ENCODE measurements at regions not wholly inside any gene's neighbourhood (a gene's known extent, or its start where the extent isn't known, plus 50 kb on each side); places are given as distances from the start of the nearest gene placed in this dataset.

DNA sequence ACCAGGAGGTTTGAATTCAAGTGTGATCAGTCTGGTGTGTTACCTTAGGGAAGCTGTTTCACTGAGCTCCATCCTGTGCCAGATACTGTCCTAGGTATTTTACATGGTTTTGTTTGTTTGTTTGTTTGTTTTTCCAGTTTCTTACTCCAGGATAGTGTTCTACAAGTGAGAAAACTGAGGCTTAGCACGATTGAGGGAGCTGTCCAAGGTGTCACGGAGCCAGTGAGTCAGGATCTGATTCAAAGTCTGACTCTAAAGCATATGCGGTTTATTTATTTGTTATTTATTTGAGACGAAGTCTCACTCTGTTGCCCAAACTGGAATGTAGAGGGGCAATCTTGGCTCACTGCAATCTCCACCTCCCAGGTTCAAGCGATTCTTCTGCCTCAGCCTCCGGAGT lies 79.7 kb upstream of the GNG2 start:
- no peak for DNase-seq (ENCODE audit: low spot score)

DNA sequence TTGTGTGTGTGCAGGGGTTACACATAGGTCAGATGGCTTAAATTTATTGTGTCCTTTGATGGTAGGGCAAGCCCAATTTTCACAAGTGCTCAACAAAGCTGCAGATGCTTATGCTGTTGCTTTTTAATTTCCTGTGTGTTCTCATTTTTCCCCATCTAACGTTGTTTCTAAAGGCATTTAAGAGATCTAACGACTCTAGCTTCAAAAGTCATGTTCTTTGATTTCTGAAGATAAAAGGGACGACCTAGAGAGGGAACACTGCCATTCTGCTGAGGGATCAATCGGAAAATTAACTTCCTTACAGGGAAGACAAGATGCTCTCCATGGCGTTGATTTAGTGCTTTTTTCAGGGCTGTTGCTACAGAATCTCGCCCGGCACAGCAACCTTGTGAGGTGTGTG lies 79.0 kb upstream of the GNG2 start:
- no peak for DNase-seq (ENCODE audit: low spot score)

DNA sequence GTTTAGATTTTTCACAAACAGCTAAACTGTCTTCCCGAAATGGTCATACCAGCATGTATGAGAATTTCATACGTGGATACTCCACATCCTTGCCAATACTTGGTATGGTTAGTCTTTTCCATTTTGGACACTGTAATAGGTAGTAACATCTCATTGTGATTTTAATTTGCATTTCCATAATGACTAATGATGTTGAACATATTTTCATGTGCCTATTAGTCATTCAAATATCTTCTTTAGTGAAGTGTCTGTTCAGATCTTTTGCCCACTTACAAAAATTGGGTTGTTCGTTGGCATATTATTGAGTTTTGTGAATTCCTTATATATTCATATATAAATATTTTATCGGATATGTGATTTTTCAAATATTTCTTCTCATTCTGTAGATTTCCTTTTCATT lies 78.0 kb upstream of the GNG2 start:
- DNase-seq (ENCODE audit: low spot score): no peak

DNA sequence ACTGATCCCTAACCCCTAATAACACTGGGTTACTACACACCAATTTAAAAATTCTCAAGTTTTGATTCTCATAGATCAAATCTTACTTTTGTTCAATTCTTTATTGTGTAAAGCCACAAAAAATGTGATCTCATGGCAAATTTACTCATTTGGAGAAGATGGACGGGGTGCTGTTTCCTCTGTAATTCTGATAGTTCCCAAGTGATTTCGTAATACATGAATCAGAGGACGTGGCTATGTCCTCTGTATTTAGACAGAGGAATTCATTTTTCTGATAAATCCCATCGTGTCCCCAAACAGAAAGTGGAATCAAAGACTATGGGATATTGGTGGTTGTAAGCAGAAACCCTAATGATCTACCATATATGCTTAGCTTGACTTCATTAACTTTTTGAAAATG lies 76.6 kb upstream of the GNG2 start:
- peak; percentile 60 for DNase-seq (ENCODE audit: low spot score)

DNA sequence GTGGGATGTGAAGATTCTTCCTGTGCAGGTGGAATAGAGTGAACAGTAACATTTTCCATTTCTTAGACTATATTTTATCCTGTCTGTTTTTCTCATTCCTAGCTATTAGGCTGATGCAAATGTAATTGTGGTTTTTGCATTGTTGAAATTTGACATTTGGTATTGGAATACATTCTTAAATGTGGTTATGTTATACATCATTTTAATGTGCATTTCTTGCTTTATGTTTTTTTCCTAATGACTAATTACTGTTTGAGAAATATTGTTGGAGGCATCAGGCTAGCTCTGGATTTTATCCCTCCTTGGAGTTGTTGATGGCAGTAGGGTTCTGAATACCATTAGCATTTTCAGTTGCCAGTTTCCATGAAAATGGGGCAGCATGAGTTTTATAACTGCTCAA lies 75.9 kb upstream of the GNG2 start:
- no peak for DNase-seq (ENCODE audit: low spot score)

DNA sequence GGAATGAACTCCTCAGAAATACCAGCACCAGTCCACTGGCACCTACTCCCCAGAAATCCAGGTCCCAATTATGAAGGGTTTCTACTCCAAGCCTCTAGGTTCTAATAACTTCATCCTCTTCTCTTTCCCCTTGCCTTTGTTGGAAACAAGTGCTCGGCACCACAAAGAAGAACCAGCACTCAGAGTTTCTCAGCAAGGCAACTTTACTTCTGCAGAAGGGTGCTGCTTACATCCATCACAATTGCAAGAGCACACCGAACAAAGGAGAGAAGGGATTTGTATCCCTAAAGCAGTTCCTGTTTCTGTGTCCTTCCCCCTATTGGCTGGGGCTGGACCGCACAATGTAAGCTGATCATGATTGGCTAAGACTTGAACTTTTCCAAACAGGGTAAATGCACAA lies 74.2 kb upstream of the GNG2 start:
- no peak for DNase-seq (ENCODE audit: low spot score)

DNA sequence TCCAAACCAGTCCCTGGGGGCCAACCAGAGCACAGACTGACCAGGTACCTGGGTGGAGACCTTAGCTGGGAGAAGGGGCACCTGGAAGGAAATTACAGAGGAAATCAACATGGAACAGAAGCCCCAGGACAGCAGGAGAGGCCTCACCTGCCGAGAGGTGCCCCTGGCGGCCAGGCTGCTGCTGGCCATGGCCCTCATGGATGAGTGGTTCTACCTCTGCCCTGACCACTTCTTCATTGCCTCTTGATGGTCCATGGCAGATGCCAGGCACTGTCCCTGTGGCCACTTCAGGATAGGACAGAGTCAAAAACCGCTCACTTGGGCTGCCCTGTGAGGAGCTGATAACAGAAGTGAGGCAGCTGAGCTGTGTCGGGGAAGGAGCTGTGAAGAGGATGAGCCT lies 73.1 kb upstream of the GNG2 start:
- DNase-seq (ENCODE audit: low spot score): no peak

DNA sequence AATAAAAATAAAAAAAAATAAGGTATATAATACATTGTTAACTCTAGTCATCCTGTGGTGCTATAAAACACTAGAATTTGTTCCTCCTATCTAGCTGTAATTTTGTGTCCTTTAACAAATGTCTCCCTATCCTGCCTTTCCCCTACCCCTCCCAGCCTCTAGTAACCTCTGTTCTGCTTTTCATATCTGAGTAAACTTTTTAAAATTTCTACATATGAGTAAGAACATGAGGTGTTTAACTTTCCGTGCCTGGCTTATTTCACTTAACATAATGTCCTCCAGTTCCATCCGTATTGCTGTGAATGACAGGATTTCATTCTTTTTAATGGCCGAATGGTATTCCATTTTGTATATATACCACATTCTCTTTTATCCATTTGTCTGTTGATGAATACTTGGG lies 71.3 kb upstream of the GNG2 start:
- DNase-seq (ENCODE audit: low spot score): no peak

DNA sequence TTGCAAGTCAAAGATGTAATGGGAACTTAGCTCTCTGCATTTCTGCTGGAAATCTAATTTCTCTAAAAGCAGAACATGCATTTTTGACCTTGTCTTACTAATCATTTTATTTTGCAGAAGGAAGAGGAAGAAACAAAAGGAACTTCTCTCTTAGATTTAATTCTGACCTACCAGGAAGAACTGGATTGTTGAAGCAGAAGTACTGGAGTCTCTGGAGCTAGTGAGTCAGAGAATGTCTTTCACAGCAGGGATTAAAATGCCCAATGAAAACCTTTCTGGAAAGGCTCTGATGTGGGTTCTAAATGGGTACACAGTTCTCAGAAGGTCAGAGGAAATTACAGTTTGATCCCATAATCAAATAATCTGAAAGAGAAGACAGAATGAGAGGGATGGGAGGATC lies 70.8 kb upstream of the GNG2 start:
- DNase-seq (ENCODE audit: low spot score): no peak

DNA sequence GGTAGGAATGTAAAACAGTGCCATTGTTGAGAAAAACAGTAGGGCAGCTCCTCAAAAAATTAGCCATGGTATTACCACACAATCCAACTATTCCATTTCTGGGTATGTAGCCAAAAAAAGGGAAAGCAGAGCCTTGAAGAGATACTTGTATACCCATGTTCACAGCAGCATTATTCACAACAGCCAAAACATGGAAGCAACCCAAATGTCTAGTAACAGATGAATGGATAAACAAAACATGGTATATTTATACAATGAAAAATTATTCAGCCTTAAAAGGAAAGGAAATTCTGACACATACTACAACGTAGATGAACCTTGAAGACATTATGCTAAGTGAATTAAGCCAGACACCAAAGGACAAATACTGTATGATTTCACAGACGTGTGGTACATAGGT lies 67.6 kb upstream of the GNG2 start:
- DNase-seq (ENCODE audit: low spot score): no peak

DNA sequence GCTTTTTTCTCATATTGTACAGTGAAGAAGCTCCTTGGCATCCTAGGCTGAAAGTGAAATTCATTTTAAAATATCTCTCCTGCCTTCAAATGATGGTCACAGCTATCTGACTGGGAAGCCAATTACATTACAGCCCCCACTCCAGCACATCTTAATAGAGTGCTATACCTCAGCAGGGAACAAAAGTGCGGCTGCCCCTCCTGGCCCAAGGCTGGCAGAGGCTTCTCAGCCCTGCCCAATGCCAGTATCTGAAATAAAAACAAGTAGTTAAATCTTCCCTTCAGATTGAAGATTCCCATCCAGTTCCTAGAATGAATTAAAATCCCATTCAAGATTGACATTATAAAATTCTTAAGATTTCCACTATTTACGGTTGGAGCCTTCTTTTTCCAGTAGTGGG lies 54.9 kb upstream of the GNG2 start:
- no peak for DNase-seq (ENCODE audit: low spot score)

DNA sequence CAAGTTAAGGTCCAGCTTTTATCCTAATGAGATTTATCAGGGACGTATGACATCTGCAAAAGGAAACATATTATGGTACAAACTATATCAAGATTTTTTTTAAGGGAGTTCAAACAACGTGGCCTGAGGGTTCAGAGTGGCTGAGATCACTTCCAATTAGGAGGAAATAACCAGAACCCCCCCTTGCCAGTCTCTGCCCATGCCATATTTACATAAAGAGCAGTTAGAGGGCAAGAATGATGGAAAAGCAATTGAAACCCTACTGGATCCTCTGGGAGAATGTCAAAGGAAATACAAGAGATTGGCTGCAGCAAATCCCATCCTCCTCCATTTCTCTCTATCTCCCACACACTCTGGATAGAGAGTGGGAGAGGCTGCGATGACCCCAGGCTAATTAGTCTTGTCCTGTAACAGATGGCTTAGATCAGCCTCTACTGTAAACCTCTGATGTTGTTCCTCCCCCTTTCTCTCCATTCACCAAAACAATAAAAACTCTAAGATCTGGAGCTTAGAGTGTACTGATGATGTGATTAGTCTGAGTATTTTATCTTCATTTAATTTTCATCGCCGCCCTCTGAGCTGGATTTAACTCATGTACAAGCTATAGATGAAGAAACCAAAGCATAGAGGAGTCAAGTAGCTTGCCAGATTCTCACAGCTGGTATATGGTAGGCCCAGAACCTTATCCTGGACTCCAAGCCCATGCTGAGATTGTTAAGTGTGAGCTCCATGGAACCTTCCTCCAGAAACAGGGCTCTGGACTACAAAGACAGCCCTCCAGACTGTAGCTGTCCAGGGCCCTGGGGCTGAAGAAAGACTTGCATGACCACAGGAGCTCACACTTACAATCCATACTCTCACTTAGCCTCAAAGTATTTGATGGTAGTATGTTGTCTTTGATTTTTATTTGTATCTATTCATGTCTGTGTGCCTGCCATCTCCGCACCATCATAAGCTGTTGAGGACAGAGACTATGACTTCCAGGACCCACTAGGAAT lies 54.1 kb upstream of the GNG2 start:
- DNase-seq (ENCODE audit: low spot score): peak; percentile 32

DNA sequence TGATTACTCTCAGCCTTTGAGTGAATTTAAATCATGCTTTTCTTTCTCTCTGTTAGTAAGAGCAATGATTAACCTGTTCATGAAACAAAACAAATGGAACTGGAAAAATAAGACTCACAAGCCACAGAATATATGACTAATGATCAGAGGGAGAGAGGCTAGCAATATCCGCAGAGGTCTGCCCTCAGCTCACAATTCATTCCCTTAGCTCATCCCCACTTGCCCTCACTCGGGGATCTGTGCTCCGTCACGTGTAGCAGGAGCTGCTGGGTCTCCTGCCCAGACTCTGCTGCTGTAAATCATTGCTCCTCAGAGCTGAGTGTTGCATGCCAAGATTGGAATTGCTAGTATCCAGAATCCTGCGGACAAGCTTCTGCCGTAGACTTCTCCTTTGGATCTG lies 53.1 kb upstream of the GNG2 start:
- peak; percentile 72 for DNase-seq (ENCODE audit: low spot score)

Data from AG20443 (cell line).